HG03280 (cell line): ENCODE measurements at regions not wholly inside any gene's neighbourhood (a gene's known extent, or its start where the extent isn't known, plus 50 kb on each side); places are given as distances from the start of the nearest gene placed in this dataset.

Source experiments
- ATAC-seq: cut with Tn5 transposase; IDR thresholded peaks from one replicate; pipeline ENCODE4 v1.9.1; 2021; ENCODE audit warnings: mild to moderate bottlenecking, moderate library complexity; ENCODE audit not compliant: unreplicated experiment

GRCh38 chr13:23980160-23980551, 82.9 kb upstream of the C1QTNF9B start:
- peak; percentile 88 for ATAC-seq

GRCh38 chr13:23983671-23984070, 86.4 kb upstream of the C1QTNF9B start:
- no peak for ATAC-seq

- ATAC-seq: no peak
Observed at GRCh38 chr13:23984546-23984945, 87.2 kb upstream of the C1QTNF9B start.

GRCh38 chr13:23985060-23985459, 87.8 kb upstream of the C1QTNF9B start:
- ATAC-seq: no peak

- ATAC-seq: no peak
Observed at GRCh38 chr13:23985839-23986238, 88.5 kb upstream of the C1QTNF9B start.

- ATAC-seq: no peak
Observed at GRCh38 chr13:23986619-23987018, 89.3 kb upstream of the C1QTNF9B start.

GRCh38 chr13:23987331-23987894, 90.1 kb upstream of the C1QTNF9B start:
- no peak for ATAC-seq

GRCh38 chr13:23988546-23989122, 91.3 kb upstream of the C1QTNF9B start:
- ATAC-seq: no peak

- ATAC-seq: no peak
Observed at GRCh38 chr13:23990455-23990854, 93.2 kb upstream of the C1QTNF9B start.

GRCh38 chr13:23991119-23991518, 93.8 kb upstream of the C1QTNF9B start:
- ATAC-seq: no peak

GRCh38 chr13:23992781-23993679, 95.7 kb upstream of the C1QTNF9B start:
- no peak for ATAC-seq

- no peak for ATAC-seq
Observed at GRCh38 chr13:23993680-23993985, 96.3 kb upstream of the C1QTNF9B start.

GRCh38 chr13:23995283-23996073, 98.2 kb upstream of the C1QTNF9B start:
- no peak for ATAC-seq

GRCh38 chr13:23996456-23996855, 99.2 kb upstream of the C1QTNF9B start:
- no peak for ATAC-seq

- ATAC-seq: no peak
Observed at GRCh38 chr13:23999424-23999823, 102.1 kb upstream of the C1QTNF9B start.

GRCh38 chr13:24002206-24002815, 105.0 kb upstream of the C1QTNF9B start:
- no peak for ATAC-seq

- no peak for ATAC-seq
Observed at GRCh38 chr13:24004142-24004899, 107.0 kb upstream of the C1QTNF9B start.

GRCh38 chr13:24004971-24005370, 107.7 kb upstream of the C1QTNF9B start:
- ATAC-seq: no peak

GRCh38 chr13:24005755-24006281, 108.5 kb upstream of the C1QTNF9B start:
- ATAC-seq: no peak
